HK-2 (cell line): ENCODE measurements at regions not wholly inside any gene's neighbourhood (a gene's known extent, or its start where the extent isn't known, plus 50 kb on each side); places are given as distances from the start of the nearest gene placed in this dataset.
"Not testable (repeated sequence)": the region's sequence is repeated elsewhere in the genome, so short reads cannot be mapped to it uniquely, and the experiment has no call there.

Experiments
- DNase-seq: peaks from one replicate; pipeline ENCODE4 v3.0.0-alpha.2; 2018; ENCODE audit not compliant: unreplicated experiment

DNA sequence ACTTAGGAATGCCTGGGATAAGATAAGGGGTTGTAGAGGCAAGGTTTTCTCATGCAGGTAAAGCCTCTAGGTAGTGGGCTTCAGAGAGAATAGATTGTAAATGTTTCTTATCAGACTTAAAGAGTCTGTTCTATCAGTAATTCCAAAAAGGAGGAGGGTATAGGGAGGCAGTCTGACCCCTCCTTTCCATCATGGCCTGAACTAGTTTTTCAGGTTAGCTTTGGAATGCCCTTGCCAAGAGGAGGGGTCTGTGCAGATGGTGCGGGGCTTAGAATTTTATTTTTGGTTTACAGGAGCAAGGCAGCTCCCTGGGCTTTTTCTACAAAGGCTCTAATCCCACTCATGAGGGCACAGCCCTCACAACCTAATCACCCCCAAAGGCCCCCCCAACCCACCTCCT is 135.0 kb downstream of the B3GNT2 start:
- no peak for DNase-seq

DNA sequence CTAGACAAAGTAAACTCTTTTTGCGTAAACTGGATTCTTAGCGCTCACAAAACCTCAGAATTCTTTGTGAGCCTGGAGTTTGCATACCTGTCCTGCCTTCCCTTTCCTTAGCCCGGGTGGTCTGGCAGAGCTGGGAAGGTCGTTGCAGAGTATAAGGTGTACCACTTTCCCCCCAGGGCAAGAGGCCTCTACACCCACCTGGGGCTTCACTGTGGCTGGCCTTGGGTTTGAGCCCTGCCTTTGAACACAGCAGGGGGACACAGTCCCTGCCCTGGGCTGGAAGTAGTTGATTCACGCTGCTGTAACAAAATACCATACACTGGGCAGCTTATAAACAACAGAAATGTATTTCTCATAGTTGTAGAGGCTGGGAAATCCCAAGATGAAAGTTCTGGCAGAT is 133.9 kb downstream of the B3GNT2 start:
- DNase-seq = no peak

DNA sequence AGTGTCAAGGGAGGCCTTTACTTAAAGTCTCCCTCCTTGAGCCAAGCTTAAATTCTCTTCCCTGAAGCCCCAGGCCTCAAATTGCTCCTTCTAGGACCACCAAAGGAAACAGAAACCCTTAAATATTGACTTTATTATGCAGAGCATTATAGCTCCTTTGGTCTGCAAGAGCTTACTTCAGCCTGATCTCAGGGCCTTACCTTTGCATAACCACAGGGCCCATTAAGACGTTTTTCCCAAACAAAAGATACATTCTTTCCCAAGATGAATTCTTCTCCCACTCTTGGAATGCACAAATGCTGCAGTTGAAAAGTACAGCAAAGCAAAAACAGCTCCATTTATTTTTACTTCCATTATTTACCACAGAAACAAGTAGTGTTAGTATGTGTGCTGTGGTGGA is 130.8 kb downstream of the B3GNT2 start:
- no peak for DNase-seq

DNA sequence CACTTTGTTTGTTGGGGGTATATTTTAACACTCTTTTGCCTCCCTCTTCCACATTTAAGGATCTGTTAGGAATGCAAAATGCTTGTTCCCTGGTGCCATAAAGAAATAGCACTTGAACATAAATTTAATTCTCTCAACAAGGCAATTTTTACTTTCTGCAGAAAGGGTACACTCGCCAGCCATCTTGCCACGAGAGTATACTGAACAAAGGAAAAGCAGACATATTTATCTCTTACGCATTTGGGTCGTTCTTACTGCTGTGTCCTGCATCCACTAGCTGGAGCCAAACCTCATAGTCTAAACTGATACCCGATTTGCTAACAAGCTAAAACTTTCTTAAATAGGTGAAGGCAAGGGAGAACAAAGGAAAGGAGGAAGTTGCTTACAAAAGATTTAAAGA is 129.5 kb downstream of the B3GNT2 start:
- no peak for DNase-seq

GRCh38 chr2:62321380-62322289 is 125.7 kb downstream of the B3GNT2 start:
- no peak for DNase-seq

- DNase-seq = no peak
Observed at GRCh38 chr2:62320657-62321357, 124.9 kb downstream of the B3GNT2 start.

GRCh38 chr2:62320137-62320536 is 124.2 kb downstream of the B3GNT2 start:
- not testable (repeated sequence) for DNase-seq

DNA sequence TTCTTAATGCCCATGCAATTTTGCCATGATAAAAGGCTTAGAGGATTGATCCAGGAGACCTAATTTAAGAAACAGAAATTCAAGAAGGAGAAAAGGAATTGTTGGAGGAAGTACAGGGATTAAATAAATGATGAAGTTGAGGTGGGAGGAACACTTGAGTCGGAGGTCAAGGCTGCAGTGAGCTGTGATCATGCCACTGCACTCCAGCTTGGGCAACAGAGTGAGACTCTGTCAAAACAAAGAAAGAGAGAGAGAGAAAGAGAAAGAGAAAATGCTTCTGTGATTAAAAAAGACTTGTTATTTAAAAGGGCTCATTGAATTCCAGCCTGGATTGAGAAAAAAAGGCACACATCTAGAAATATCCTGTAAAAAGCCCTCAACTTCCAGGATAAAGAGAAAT is 123.2 kb downstream of the B3GNT2 start:
- DNase-seq = no peak

GRCh38 chr2:62315476-62315875 is 119.6 kb downstream of the B3GNT2 start:
- DNase-seq = no peak

- DNase-seq = no peak
Observed at GRCh38 chr2:62314291-62314690, 118.4 kb downstream of the B3GNT2 start.

DNA sequence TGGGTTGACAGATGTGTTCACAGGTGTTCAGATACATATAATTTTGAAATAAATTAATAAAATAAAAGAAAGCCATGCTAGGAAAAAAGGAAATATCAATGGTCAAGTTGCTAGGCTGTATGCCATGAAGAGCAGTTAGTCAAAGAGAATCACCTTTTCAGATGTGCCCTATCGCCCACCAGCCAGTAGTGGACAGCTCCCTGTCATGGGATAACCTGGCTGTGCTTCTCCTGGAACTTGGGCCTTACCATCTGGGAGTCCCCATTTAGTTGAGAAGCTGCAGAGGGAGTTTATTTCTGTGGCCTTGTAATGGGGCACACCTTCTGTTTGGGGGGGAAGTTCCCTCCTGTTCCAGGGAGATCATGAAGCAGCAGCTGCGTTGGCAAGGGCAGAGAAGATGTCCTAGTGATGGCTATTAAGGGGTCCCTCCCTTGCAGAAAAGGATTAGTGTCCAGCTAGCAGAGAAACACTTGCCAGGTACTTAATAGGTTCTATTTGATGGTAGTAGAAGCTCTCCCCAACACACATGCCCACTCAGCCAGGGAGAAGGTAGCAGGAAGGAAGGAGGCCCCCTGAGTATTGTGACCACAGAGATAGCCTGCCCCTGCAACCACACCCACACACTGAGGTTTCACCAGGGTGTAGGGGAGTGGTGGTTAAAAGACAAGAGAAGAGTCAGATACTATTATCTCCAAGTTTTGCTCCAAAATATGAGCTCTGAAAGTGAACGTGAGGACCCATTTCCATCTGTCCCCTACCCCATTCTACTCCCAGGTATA is 117.7 kb downstream of the B3GNT2 start:
- no peak for DNase-seq

- DNase-seq = no peak
Observed at GRCh38 chr2:62309465-62310091, 113.7 kb downstream of the B3GNT2 start.

- no peak for DNase-seq
Observed at GRCh38 chr2:62309081-62309464, 113.2 kb downstream of the B3GNT2 start.

GRCh38 chr2:62307469-62308389 is 111.8 kb downstream of the B3GNT2 start:
- DNase-seq = no peak

GRCh38 chr2:62306751-62307468 is 111.0 kb downstream of the B3GNT2 start:
- DNase-seq = no peak

DNA sequence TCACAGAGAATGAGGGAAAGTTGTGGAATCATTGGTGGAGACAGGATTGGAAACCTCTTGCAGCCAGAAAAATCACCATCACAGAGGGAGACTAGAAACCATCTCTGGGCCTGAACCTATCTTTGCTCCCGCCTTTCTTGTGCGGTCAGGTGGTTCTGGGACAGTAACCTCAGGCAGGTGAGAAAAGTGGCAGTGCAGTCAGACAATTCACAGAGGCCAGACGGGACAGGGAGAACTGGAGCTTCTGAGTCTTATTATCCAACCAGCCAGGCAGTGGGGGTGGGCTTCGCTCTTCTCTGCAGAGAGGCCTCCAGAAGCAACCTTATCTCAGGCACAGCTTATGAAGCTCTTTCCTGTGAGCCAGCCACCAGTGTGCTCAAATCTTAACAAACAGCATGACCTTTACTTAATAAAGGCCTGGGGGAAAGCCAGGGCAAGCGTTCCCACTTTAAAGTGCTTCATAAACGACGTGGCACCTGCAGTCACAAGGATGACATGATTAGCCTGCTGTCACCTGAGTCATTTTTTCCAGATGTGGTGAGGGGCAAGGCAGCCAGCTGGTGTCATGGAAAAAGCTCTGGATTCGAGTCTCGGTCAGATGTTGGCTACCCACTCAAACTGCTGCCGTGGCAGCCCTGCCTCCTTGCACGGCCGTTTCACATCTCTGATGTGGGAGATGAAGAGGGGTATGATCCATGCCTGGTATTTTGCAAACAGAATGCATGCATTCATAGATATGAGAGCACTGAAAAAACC is 109.7 kb downstream of the B3GNT2 start:
- DNase-seq = no peak

DNA sequence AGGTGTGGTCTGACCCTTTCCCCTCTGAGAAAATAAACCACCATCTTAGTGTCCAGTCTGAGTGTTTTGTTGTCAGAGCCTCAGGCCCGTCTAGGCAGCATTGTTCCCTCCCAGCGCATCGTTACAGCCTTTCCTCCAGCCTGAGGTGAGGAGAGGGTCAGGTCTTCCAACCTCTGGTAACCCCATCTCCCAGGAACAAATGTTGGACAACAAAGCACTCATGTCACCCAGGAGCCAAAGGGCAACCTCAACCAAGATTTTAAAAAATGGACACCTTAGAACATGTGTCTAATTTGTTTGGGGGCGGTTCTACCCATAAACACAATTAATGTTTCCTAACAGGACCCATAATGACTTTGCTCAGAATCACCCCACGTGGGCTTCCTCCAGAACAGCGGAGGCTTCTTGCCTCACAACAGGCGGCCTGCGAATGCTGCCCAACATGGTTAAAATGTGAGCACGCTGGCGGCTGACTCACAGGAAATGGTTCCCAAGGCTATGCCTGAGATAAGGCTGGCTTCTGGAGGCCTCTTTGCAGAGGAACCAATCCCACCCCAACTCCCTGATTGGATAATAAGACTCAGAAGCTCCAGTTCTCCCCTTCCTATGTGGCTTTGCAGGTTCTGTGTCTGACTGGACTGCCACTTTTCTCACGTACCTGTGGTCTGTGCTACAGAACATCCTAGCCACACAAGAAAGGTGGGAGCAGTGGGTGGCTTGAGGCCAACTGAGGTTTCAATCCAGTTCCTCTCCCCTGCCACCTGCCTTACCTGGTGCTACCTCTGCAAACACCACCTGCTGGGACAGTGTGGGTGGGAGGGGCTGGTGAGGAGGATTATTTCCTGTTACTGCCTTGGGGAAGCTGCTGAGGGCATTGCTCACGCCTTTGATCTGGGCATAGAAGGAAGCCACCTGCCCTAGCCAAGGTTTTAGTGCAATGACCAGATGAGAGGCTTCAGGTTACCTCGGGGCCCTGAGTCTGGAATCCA is 108.8 kb downstream of the B3GNT2 start:
- DNase-seq = peak; percentile 76

DNA sequence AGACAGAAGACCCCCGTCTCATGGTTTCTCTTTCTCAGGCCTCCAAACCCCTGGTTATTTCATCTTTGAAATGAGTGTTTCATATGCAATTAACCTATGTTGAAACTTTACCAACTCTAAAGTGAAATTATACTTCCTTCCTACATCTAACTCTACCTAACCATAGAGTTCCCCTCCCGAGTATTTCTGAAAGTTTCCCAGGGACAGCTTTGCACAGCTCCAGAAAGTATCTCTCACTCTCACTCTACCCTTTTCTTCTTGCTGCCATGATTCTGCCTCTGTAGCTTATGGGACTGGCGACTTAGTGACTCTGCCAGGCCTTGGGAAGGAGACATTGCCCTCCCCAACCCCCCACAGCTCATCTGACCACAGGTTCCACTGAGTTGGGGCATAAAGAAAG is 107.9 kb downstream of the B3GNT2 start:
- DNase-seq = no peak
